ENCODE measurements at regions not wholly inside any gene's neighbourhood (a gene's known extent, or its start where the extent isn't known, plus 50 kb on each side); places are given as distances from the start of the nearest gene placed in this dataset.
A peak's percentile ranks its signal among the peaks of the same experiment; 100 is the strongest.

GRCh38 chr15:31151301-31152233 lies 50.0 kb upstream of the TRPM1 start:
- no peak for DNase-seq

- no peak for DNase-seq
Measured at GRCh38 chr15:31153531-31153930, 52.0 kb upstream of the TRPM1 start.

- DNase-seq, result no peak
Measured at GRCh38 chr15:31155151-31155550, 53.6 kb upstream of the TRPM1 start.

- no peak for DNase-seq
Measured at GRCh38 chr15:31156226-31156625, 54.7 kb upstream of the TRPM1 start.

- no peak for DNase-seq
Measured at GRCh38 chr15:31156808-31157207, 55.3 kb upstream of the TRPM1 start.

GRCh38 chr15:31157644-31158069 lies 56.1 kb upstream of the TRPM1 start:
- DNase-seq, result no peak

GRCh38 chr15:31158858-31159569 lies 57.5 kb upstream of the TRPM1 start:
- no peak for DNase-seq

GRCh38 chr15:31159837-31160236 lies 58.3 kb upstream of the TRPM1 start:
- no peak for DNase-seq

- no peak for DNase-seq
Measured at GRCh38 chr15:31160297-31160696, 58.8 kb upstream of the TRPM1 start.

- DNase-seq, result peak; percentile 93
Measured at GRCh38 chr15:31160740-31161495, 59.4 kb upstream of the TRPM1 start.

- no peak for DNase-seq
Measured at GRCh38 chr15:31161951-31162350, 60.4 kb upstream of the TRPM1 start.

- no peak for DNase-seq
Measured at GRCh38 chr15:31162721-31163510, 61.4 kb upstream of the TRPM1 start.

- DNase-seq, result peak; percentile 76
Measured at GRCh38 chr15:31163769-31164572, 62.4 kb upstream of the TRPM1 start.

- DNase-seq, result no peak
Measured at GRCh38 chr15:31164573-31164912, 63.0 kb upstream of the TRPM1 start.

GRCh38 chr15:31169558-31169957 lies 68.0 kb upstream of the TRPM1 start:
- no peak for DNase-seq

- DNase-seq, result no peak
Measured at GRCh38 chr15:31171731-31172130, 70.2 kb upstream of the TRPM1 start.

- no peak for DNase-seq
Measured at GRCh38 chr15:31172606-31173005, 71.1 kb upstream of the TRPM1 start.

GRCh38 chr15:31173790-31174450 lies 72.4 kb upstream of the TRPM1 start:
- DNase-seq, result no peak

GRCh38 chr15:31175484-31175883 lies 74.0 kb upstream of the TRPM1 start:
- DNase-seq, result no peak

- DNase-seq, result no peak
Measured at GRCh38 chr15:31177951-31178350, 76.4 kb upstream of the TRPM1 start.

- DNase-seq, result no peak
Measured at GRCh38 chr15:31178705-31179104, 77.2 kb upstream of the TRPM1 start.

Measured in NCI-H82 (cell line).